ENCODE measurements at regions not wholly inside any gene's neighbourhood (a gene's known extent, or its start where the extent isn't known, plus 50 kb on each side); places are given as distances from the start of the nearest gene placed in this dataset.
"Not testable (repeated sequence)": the region's sequence is repeated elsewhere in the genome, so short reads cannot be mapped to it uniquely, and the experiment has no call there.

- peak in 3 of 4 donors; percentile 17 to 32 (median 22) for DNase-seq
- intact Hi-C loops (cut with DNase I): no loop called here
- TF ChIP-seq, protein P1, sequence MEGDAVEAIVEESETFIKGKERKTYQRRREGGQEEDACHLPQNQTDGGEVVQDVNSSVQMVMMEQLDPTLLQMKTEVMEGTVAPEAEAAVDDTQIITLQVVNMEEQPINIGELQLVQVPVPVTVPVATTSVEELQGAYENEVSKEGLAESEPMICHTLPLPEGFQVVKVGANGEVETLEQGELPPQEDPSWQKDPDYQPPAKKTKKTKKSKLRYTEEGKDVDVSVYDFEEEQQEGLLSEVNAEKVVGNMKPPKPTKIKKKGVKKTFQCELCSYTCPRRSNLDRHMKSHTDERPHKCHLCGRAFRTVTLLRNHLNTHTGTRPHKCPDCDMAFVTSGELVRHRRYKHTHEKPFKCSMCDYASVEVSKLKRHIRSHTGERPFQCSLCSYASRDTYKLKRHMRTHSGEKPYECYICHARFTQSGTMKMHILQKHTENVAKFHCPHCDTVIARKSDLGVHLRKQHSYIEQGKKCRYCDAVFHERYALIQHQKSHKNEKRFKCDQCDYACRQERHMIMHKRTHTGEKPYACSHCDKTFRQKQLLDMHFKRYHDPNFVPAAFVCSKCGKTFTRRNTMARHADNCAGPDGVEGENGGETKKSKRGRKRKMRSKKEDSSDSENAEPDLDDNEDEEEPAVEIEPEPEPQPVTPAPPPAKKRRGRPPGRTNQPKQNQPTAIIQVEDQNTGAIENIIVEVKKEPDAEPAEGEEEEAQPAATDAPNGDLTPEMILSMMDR (IDR thresholded peaks at IDR 0.05): no peak
- no peak for TF ChIP-seq POLR2A (IDR thresholded peaks at IDR 0.05)
- Histone ChIP-seq H3K27me3 (no peaks in the 10 kb centered on the region), H3K27ac (peak overlapping the region in 2 of 4 donors; percentile 7 to 46), H3K4me3 (no peak overlapping the region), H3K4me1 (peaks cover 6% of the 10 kb centered on the region), H3K9me3 (no peaks in the 10 kb centered on the region), H3K36me3 (replicated peaks in 1 of 2; ENCODE audit: insufficient read depth in 1 of 2, low read depth in 2 of 2) (no peaks in the 10 kb centered on the region)
- peak; percentile 48 for ATAC-seq
- WGBS, 2 donors: 44 to 47% methylated on average over 13 of the region's 13 CpGs
Observed at GRCh38 chr10:30701451-30702173, 72.1 kb upstream of the LYZL2 start.

- DNase-seq: no peak
- no peak overlapping the region for H3K4me3 ChIP-seq
- intact Hi-C loops (cut with DNase I): no loop called here
- no peaks in the 10 kb centered on the region for H3K36me3 ChIP-seq (replicated peaks in 1 of 2; ENCODE audit: insufficient read depth in 1 of 2, low read depth in 2 of 2)
- TF ChIP-seq, protein P1 (IDR thresholded peaks at IDR 0.05): no peak
- TF ChIP-seq POLR2A (IDR thresholded peaks at IDR 0.05): no peak
- H3K27me3 ChIP-seq: no peaks in the 10 kb centered on the region
- H3K4me1 ChIP-seq: peaks cover 6% of the 10 kb centered on the region
- H3K27ac ChIP-seq: no peak overlapping the region
- no peaks in the 10 kb centered on the region for H3K9me3 ChIP-seq
- no peak for ATAC-seq
- WGBS, 2 donors: 49 to 67% methylated on average over 3 of the region's 3 CpGs
Observed at GRCh38 chr10:30697806-30698205, 68.3 kb upstream of the LYZL2 start.

GRCh38 chr10:30697221-30697620 lies 67.7 kb upstream of the LYZL2 start:
- H3K4me3 ChIP-seq; ATAC-seq; intact Hi-C loops (cut with DNase I): not testable (repeated sequence)

GRCh38 chr10:30696416-30697185 lies 67.0 kb upstream of the LYZL2 start:
- H3K9me3 ChIP-seq; intact Hi-C loops (cut with DNase I); DNase-seq; H3K4me1 ChIP-seq; H3K4me3 ChIP-seq; H3K27ac ChIP-seq; ATAC-seq; H3K27me3 ChIP-seq; H3K36me3 ChIP-seq (replicated peaks in 1 of 2; ENCODE audit: insufficient read depth in 1 of 2, low read depth in 2 of 2): not testable (repeated sequence)
- 70 to 73% methylated on average over 8 to 9 of the region's 10 CpGs for whole genome bisulfite sequencing, 2 donors

More at GRCh38 chr10:30697221-30697620, 67.7 kb upstream of the LYZL2 start:
- not testable (repeated sequence) for DNase-seq; H3K27ac ChIP-seq; H3K36me3 ChIP-seq (replicated peaks in 1 of 2; ENCODE audit: insufficient read depth in 1 of 2, low read depth in 2 of 2); H3K27me3 ChIP-seq; H3K9me3 ChIP-seq; H3K4me1 ChIP-seq
- 47 to 57% methylated on average over 9 to 15 of the region's 17 CpGs for WGBS, 2 donors

DNA sequence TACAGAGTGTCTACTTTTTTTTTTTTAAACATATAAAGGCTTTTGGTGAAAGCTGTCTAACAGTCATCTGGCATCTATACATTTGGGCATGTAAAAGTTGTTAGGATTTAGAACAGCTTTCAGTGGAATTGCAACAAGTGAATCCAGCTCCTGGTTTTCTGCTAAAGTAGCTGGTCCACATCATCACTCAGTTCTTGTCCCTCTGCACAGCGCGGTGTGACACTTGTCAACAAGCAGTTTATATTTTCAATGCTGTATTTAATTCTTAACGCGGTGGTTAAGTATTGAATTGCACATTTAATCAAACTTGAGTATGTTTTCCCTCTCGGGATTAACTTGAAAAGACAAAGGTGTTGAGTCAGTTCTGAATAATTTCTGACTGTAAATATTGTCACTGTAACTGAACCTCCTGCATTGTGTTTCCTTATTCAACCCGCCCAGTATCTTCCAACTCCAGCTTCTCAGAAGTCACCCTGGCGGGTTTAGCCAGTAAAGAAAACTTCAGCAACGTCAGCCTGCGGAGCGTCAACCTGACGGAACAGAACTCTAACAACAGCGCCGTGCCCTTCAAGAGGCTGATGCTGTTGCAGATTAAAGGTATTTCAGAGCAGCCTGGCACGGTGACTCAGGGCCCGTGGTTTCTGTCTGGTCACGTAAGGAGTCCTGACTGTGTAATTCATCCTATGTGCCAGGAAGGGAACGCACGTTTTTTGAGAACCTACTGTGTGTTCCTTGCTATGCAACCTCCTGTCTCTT lies 66.1 kb upstream of the LYZL2 start:
- H3K4me3 ChIP-seq; ATAC-seq; H3K27me3 ChIP-seq; H3K9me3 ChIP-seq; H3K27ac ChIP-seq; DNase-seq; intact Hi-C loops (cut with DNase I); H3K36me3 ChIP-seq (replicated peaks in 1 of 2; ENCODE audit: insufficient read depth in 1 of 2, low read depth in 2 of 2); H3K4me1 ChIP-seq: not testable (repeated sequence)
- WGBS, 2 donors: 34 to 42% methylated on average over 18 of the region's 18 CpGs
